Pancreas (tissue), 10 donors: ENCODE measurements at regions not wholly inside any gene's neighbourhood (a gene's known extent, or its start where the extent isn't known, plus 50 kb on each side); places are given as distances from the start of the nearest gene placed in this dataset.
A peak's percentile ranks its signal among the peaks of the same experiment; 100 is the strongest.

ENCODE experiments used
- ATAC-seq, 4 donors: fragments of 200-7000 bp; cut with Tn5 transposase; one replicate each; pipeline versions ENCODE4 v1.8.0 to v1.9.1; 2020; ENCODE audit warnings: mild to moderate bottlenecking in 4 of 4, moderate library complexity in 4 of 4
- DNase-seq, 6 donors: peaks; one replicate each; pipeline ENCODE4 v3.0.0-alpha.2; 2020
- FAIRE-seq: peaks from 2 replicates; lab custom pipeline; 2012; peaks lifted over from hg19 to GRCh38; lab: Jason Lieb, UNC
- H3K27ac ChIP-seq, 4 donors: fragments of 200-600 bp; sonication (generic); 1 replicate in 3 of 4; 2 replicates in 1 of 4; pipeline versions ENCODE4 v1.5.0 to v1.8.0; 2020
- H3K27me3 ChIP-seq, 4 donors: fragments of 200-600 bp; one replicate each; pipeline ENCODE4 v1.8.0; 2021
- H3K36me3 ChIP-seq, 3 donors: fragments of 200-600 bp; sonication (generic) in 1 of 3; one replicate each; pipeline versions ENCODE4 v1.5.0 to v1.8.0; 2020 to 2021
- H3K4me1 ChIP-seq, 3 donors: fragments of 200-600 bp; one replicate each; pipeline ENCODE4 v1.8.0; 2021
- H3K4me3 ChIP-seq, 4 donors: fragments of 200-600 bp; sonication (generic) in 2 of 4; one replicate each; pipeline versions ENCODE4 v1.5.0 to v1.8.0; 2020 to 2021
- H3K9me3 ChIP-seq, 4 donors: fragments of 200-600 bp; one replicate each; pipeline ENCODE4 v1.8.0; 2021
- WGBS, 2 donors: extraction: QIAGEN DNeasy Blood & Tissue Kit; methylation state at CpG; one replicate each; pipeline ENCODE4 v1.1.7; 2013; 5-methylcytosine and 5-hydroxymethylcytosine counted together
- intact Hi-C, 3 donors: fragments of 100-400 bp; cut with DNase I; formaldehyde crosslinking; loops; one replicate each; pipeline versions ENCODE4 v1.11.1 to v1.14.2; 2022
- TF ChIP-seq, protein P1 (sequence below), 4 donors: fragments of 200-600 bp; sonication (generic) in 3 of 4; IDR thresholded peaks; one replicate each; pipeline versions ENCODE4 v1.5.0 to v1.8.0; 2021; ENCODE audit warnings: antibody characterized with exemption in 4 of 4
- donor health status: healthy with polysubstance abuse.
- donor health status: DM: no; HTN: no; CAD: no; lungs with moderate emphysema.
- donor health status: DM: no; HTN: no; CAD: no.
- donor health status: control.
- donor health status: control.
- donor health status: Bipolar disorder and iron deficiency.
- donor health status: DM: yes; HTN: yes; CAD: no.
- donor health status: DM: no; HTN: no; CAD: no.
- donor health status: DM: no; HTN: no; CAD: no.
- donor health status: DM: yes; HTN: yes; CAD: no.

DNA sequence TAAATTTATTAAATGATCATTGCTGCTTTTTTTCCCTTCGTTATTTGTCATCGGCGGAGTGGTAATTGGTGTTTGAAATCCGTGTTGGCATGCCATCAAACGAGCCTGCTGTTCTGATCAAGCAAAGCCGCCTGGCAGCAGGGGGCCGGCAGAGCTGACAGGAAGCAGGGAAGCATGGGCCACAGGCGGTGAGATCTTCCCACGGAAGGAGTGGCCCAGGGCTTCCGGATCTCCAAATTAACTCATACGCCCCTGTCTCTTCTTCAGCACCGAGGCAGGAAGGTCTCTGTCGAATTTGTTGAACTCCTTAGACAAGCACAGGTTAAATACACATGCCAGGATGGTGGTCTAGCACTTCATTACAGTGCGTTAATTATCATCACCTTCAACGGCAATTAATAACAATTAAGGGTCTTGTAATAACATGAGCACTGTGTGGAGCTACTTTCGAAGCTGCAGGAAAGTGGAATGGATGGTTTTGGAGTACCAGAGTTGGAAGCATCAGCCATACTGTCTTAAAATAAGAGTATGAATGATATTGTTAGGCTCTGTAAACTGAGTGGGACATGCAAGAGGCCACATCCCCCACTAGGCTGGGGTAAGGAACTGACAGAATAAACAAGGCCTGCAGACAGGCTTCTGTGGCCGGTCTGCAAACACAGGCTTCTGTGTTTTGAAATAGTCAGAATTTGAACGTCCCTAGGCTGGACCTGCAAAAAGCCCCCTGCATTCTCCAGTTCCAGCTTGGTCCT is 199.4 kb upstream of the DAB1 start:
- H3K9me3 ChIP-seq = no peaks in the 10 kb centered on the region
- H3K36me3 ChIP-seq = no peaks in the 10 kb centered on the region
- no peaks in the 10 kb centered on the region for H3K27me3 ChIP-seq
- H3K27ac ChIP-seq = no peak overlapping the region
- DNase-seq (peak in 1 of 6 donors; percentile 30), FAIRE-seq (no peak), ATAC-seq (peak in 2 of 4 donors; percentile 32 to 50)
- H3K4me3 ChIP-seq = no peak overlapping the region
- H3K4me1 ChIP-seq = no peaks in the 10 kb centered on the region
- TF ChIP-seq, protein P1, sequence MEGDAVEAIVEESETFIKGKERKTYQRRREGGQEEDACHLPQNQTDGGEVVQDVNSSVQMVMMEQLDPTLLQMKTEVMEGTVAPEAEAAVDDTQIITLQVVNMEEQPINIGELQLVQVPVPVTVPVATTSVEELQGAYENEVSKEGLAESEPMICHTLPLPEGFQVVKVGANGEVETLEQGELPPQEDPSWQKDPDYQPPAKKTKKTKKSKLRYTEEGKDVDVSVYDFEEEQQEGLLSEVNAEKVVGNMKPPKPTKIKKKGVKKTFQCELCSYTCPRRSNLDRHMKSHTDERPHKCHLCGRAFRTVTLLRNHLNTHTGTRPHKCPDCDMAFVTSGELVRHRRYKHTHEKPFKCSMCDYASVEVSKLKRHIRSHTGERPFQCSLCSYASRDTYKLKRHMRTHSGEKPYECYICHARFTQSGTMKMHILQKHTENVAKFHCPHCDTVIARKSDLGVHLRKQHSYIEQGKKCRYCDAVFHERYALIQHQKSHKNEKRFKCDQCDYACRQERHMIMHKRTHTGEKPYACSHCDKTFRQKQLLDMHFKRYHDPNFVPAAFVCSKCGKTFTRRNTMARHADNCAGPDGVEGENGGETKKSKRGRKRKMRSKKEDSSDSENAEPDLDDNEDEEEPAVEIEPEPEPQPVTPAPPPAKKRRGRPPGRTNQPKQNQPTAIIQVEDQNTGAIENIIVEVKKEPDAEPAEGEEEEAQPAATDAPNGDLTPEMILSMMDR (IDR thresholded peaks at IDR 0.05) = no peak
- 42 to 46% methylated on average over 18 of the region's 18 CpGs for WGBS, 2 donors
- intact Hi-C loops = no loop called here

DNA sequence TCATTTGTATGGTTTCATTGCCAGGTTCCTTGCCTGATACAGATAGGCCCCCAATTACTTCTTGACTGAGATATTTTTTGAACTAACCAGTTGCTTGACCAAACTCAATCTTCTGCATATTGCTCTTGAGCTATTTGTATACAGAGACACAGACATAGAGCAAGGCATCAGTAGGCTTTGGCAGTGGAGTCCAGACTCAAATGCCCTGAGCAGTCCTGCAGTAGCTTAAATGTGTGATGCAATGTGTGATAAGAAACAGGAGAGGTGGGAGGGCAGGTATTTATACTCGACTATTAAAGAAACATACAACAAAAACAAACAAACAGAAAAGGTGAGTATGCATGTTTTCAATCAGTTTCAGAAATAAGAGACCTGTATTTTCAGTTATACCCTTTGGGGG is 197.9 kb upstream of the DAB1 start:
- no peak for ATAC-seq
- no peaks in the 10 kb centered on the region for H3K4me1 ChIP-seq
- FAIRE-seq = no peak
- no peak for DNase-seq
- TF ChIP-seq, protein P1 (IDR thresholded peaks at IDR 0.05) = no peak
- H3K4me3 ChIP-seq = no peak overlapping the region
- WGBS, 2 donors = 21% methylated on average over 1 of the region's 1 CpG
- H3K27me3 ChIP-seq = no peaks in the 10 kb centered on the region
- no peaks in the 10 kb centered on the region for H3K36me3 ChIP-seq
- no peaks in the 10 kb centered on the region for H3K9me3 ChIP-seq
- H3K27ac ChIP-seq = no peak overlapping the region
- intact Hi-C loops = no loop called here

DNA sequence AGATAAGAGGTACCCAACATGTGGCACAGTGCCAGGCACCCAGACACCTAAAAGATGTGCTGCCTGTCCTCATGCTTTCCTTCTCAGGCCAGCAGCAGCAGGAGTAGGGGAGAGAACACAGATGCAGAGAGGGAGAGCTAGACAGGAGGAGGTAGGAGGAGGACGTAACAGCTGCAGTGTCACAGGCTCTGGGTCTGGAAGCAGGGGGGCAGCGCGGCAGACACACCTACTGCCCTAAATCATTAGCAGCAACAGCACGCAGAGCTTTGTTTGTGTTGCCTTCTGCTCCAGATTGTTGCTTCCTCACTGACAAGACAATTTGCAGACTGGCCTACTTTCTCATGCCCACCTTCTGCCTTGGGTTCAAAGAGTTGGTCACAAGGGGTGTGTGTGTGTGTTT is 196.7 kb upstream of the DAB1 start:
- intact Hi-C loops = no loop called here
- Histone ChIP-seq H3K4me1 (no peaks in the 10 kb centered on the region), H3K27ac (no peak overlapping the region), H3K4me3 (no peak overlapping the region), H3K27me3 (no peaks in the 10 kb centered on the region), H3K36me3 (no peaks in the 10 kb centered on the region), H3K9me3 (no peaks in the 10 kb centered on the region)
- TF ChIP-seq, protein P1 (IDR thresholded peaks at IDR 0.05) = no peak
- DNase-seq (no peak), ATAC-seq (no peak), FAIRE-seq (no peak)
- WGBS, 2 donors = 27 to 44% methylated on average over 4 of the region's 4 CpGs

DNA sequence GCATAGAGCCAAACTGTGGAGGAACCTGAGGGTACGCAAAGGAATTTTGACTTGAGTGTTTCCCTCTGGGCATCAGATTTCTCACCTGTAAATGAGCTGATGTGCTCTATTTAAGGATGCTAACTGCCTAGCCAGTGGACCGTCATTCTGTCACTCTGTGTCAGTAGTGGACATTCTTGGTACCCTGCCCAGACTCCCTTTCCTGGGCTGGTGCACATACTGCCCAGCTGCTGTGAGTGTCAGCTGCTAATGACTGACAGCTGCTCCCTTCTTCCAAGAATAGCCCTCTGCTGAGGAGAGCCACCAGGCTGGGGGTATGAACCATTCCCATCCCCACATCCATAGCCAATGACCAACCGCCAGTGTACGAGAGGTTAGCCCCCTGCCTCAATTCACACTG is 193.1 kb upstream of the DAB1 start:
- ATAC-seq = no peak
- DNase-seq = no peak
- intact Hi-C loops = no loop called here
- no peak for FAIRE-seq
- no peaks in the 10 kb centered on the region for H3K4me1 ChIP-seq
- H3K27me3 ChIP-seq = no peaks in the 10 kb centered on the region
- no peaks in the 10 kb centered on the region for H3K9me3 ChIP-seq
- no peak overlapping the region for H3K27ac ChIP-seq
- TF ChIP-seq, protein P1 (IDR thresholded peaks at IDR 0.05) = no peak
- WGBS, 2 donors = 81 to 91% methylated on average over 4 of the region's 4 CpGs
- H3K4me3 ChIP-seq = no peak overlapping the region
- H3K36me3 ChIP-seq = no peaks in the 10 kb centered on the region

DNA sequence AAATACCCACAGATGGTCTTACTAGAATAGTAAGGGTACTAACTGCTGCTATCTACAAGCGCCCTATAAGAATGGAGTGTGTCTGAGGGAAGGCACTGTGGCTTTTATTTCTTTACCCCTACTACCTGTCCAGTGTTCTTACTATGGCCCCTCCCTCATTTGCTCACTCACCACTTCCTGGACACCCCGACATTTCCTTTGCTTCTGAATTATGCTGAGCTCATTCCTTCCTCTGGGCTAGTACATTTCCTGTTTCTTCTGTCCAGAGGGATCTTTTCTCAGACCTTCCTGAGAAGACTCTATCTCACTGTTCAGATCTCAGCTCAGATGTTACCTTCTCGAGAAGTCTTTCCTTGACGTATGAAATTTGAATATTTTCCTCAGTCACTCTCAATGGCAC is 192.1 kb upstream of the DAB1 start:
- no peak for ATAC-seq
- no peak for DNase-seq
- no peak for FAIRE-seq
- Histone ChIP-seq H3K4me1 (no peaks in the 10 kb centered on the region), H3K27me3 (no peaks in the 10 kb centered on the region), H3K36me3 (no peaks in the 10 kb centered on the region), H3K9me3 (no peaks in the 10 kb centered on the region), H3K4me3 (no peak overlapping the region), H3K27ac (no peak overlapping the region)
- WGBS, 2 donors = 66 to 83% methylated on average over 4 of the region's 4 CpGs
- TF ChIP-seq, protein P1 (IDR thresholded peaks at IDR 0.05) = no peak
- intact Hi-C loops = no loop called here
